Erythroblast (primary cell): ENCODE measurements at regions not wholly inside any gene's neighbourhood (a gene's known extent, or its start where the extent isn't known, plus 50 kb on each side); places are given as distances from the start of the nearest gene placed in this dataset.

ENCODE experiments used
- DNase-seq, 2 experiments: peaks; one replicate each; lab custom pipeline; 2025; lab: John Stamatoyannopoulos, UW
- GATA1 ChIP-seq: IDR thresholded peaks from 2 replicates; pipeline ENCODE4 v1.6.1; 2011; ENCODE audit warnings: low read depth, mild to moderate bottlenecking, control low read depth, low read length, moderate library complexity
- POLR2A ChIP-seq: IDR thresholded peaks from 2 replicates; pipeline ENCODE4 v1.6.1; 2011; ENCODE audit warnings: mild to moderate bottlenecking, low read length

DNA sequence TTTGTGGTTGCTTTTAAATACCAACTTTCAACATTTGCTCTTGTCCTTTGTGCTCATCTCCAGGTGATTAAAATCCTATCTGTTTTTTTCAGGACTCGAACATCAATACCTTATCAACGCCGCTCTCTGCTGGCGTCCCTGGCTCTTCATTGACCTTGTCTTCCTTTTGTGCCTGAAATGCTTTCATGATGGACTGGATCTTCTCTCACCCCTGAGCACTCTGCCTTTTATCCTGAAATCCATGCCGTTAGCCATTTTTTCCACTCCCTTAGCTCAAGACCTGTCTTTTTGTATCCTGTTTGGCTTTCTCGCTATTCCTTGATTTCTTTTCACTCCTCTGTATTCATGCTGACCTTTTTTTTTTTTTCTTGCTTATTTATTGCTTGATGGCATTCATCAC, 549.5 kb upstream of the CPEB2 start:
- no peak for DNase-seq
- TF ChIP-seq POLR2A: no peak
- TF ChIP-seq GATA1: no peak

DNA sequence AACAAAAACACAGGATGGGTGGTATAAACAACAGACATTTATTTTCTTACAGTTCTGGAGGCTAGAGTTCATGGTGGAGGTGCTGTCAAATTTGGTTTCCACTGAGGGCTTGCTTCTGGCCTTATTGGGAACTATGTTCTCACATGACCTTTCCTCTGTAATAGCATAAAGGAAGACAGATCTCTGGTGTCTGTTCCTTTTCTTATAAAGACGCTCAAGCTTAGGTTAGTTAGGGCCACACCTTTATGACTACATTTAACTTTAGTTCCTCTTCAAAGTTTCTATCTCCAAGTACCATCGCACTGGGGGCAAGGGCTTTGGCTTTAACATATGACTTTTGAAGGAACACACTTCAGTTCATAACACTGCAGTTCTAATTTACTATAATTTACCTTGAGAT, 543.8 kb upstream of the CPEB2 start:
- no peak for DNase-seq
- no peak for TF ChIP-seq GATA1
- TF ChIP-seq POLR2A: no peak

DNA sequence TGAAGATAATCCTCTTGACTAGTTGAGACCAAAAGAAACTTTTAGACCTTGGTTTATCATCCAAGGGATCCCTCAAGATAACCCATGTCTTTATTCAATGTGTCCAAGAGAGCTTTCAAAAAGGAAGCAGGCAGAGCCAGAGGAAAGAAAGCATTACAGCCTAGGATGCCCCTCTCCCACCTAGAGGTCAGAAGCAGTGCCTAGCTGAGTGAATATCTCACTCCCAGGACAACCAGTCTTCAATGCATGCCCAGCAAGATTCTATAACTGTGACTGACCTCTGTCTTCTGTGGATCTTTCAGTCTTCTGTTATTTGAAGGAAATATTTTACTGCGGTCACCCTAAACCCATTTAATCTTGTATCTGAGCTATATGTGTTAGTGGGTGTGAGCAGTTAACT, 537.2 kb upstream of the CPEB2 start:
- TF ChIP-seq GATA1 (no peak), POLR2A (no peak)

DNA sequence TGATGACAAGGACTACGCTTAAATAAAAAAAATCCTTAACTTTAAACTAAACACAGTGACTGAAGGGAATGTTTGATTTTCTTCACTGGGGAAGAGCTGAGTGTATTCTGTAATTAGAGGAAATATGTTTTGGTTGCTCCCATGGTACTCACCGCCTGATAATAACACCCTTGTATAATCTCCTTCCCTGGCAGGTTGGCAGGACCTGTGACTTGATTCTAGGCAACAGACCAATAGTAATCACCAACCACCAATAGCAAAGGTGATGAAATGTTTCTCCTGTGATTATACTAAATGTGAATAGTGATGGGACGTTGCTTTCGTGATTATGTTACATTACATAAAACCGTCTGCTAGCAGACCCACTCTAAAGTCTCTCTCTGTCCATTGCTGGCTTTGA, 536.8 kb upstream of the CPEB2 start:
- TF ChIP-seq GATA1: no peak
- DNase-seq: no peak

More for the DNA sequence above, 537.2 kb upstream of the CPEB2 start:
- DNase-seq: no peak

DNA sequence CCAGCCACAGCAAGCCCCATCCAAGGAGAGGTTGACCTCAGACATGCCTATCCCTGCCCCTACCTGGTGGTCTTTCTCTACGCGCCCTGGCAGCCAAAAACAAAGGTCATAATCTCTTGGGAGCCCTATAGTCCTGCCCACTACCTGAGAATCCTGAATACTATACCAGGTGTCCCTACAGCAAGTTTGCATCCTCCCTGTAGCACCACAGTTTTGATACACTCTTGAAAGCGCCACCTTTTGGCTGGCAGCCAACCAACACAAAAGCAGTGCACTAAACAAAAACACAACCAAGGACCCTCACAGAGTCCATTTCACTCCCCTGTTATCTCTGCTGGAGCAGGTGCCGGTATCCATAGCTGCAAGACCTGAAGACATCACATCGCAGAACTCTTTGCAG, 523.8 kb upstream of the CPEB2 start:
- TF ChIP-seq GATA1: no peak
- TF ChIP-seq POLR2A: no peak
- DNase-seq: no peak

DNA sequence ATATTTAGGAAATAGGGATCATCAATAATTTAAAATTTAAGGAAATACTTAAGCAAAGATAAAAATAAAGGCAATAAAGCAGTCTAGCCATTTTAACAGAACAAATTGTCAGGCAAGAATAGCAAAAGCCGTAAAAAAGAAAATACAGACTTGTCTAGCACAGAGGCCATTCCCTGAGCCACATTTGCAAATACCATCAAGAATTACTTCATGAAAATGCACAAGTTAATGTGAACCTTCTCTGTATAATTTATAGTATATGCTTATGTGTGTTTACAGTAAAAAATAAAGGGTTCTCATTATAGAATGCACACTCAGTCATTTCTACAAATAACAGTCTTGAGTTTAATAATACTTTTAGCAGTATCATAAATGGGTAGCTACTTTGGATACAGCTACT, 505.9 kb upstream of the CPEB2 start:
- TF ChIP-seq GATA1 (no peak), POLR2A (no peak)
- no peak for DNase-seq

DNA sequence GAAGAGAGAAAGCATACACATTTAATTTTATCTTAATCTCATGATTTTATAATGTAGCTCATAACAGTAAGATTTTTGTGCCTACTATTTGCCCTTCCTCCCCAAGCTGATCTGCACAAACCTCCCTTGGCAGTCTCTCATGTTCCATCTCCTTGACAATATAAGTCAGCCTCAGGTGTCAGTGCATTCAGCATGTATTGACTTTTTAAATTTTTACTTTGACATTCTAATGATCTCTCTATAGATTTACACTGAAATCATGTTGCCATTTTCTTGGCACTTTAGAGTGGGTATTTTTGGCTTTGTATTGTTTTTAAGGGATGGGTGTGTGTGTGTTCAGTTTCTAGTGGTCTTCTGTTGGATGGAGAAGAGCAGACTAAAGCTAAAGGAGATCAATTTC, 505.3 kb upstream of the CPEB2 start:
- DNase-seq: no peak
- TF ChIP-seq POLR2A (no peak), GATA1 (no peak)

DNA sequence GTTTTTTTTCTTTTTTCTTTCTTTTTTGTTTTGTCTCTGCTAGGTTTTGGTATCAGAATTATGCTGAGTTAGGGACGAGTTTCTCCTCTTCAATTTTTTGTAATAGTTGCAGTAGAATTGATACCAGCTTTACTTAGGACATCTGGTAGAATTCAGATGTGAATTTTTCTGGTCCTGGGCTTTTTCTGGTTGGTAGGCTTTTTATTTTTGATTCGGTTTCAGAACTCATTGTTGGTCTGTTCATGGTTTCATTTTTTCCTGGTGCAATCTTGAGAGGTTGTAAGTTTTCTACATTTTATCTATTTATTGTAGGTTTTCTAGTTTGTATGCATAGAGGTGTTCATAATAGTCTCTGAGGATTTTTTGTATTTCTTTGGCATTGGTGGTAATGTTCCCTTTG, 498.1 kb upstream of the CPEB2 start:
- TF ChIP-seq POLR2A (no peak), GATA1 (no peak)
- no peak for DNase-seq

DNA sequence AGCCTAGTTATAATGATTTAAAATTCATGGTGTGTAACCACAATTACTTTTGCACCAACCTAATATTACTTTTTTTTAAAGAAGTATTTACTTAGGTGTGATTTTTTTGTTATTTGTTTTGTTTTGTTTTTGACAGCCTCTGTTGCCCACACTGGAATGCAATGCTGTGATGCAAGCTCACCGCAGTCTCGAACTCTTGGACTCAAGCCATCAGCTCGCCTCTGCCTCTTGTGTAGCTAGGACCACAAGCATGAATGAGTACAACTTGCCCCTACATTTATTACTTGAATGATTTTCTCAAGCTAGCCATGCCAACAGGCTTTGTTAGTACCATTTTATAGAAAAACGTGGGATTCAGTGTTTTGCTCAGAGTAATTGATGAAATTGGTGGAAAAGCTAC, 488.8 kb upstream of the CPEB2 start:
- TF ChIP-seq GATA1: no peak
- no peak for TF ChIP-seq POLR2A
- DNase-seq: no peak

DNA sequence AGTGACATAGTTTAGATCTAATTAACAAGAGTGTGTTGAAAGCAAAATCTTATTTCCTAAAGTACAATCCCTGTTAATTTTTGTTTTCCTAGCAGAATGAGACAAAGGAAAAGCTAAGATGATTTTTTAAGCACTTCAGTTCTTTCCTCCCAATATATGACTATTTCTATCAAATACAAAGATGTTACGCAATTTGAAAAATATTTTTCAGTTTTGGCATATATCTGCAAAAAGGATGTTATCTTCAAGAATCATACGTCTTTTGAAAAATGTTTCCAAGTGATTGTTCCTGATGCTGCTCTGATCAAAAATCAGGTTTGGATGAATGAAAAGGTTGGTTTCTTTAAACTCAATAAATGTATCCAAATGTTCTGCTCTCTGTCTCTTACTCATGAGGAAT, 486.7 kb upstream of the CPEB2 start:
- TF ChIP-seq GATA1 (no peak), POLR2A (no peak)
- no peak for DNase-seq

DNA sequence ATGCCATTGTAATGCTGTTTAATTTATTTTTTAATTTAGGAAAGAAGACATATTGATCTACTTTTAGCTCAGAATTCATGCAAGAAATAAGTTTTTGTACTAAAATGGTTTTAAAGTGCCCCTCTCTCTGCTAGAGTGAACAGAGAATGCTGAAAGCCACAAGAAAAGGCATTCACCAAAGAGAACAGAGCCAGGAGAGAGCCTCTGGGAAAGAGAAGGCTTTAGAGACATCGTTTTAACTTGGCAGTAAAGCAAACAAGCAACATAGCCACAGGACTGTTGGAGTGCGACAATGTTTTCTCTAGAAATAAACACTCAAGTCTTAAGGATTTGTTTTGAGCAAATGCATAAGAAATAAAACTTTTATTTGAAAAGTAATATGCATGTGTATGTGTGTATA, 484.1 kb upstream of the CPEB2 start:
- TF ChIP-seq POLR2A: no peak
- no peak for TF ChIP-seq GATA1
- no peak for DNase-seq

DNA sequence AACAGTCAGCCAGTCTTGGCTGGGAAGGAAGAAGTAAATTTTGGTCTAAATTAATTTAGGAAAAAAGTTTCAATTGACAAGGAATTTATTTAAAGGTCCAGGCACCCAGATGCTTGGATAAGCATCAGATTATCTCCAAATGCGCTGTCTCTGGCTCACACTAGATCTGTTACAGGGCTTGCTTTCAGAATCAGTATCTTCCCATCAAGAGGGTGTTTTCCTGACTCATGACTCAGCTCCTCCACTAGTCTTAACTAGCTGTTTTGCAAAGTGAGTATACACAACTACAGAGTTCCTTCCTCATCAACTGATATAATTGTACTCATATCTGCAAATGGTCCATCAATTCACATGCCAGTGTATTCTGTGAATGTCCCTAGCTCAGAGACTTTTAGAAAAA, 482.1 kb upstream of the CPEB2 start:
- no peak for DNase-seq
- no peak for TF ChIP-seq GATA1
- no peak for TF ChIP-seq POLR2A

DNA sequence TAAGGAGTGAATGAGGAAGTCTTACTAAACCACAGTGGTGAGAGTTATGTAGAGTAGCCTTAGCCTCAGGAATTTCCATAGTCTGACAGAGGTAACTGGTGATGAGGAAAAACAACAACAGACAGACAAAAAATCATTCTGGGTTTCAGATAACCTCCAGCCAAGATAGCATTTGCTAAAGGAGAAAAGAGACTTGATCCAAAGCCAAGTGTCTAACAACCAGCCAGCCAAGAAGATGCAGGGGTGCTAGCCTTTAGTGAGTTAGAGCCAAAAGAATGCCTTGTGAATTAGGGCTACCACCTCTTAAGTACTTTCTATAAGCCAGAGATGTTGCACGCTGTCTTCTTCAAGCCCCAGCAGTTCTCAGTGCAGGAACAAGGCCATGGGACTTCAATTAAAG, 478.0 kb upstream of the CPEB2 start:
- TF ChIP-seq GATA1 (no peak), POLR2A (no peak)
- DNase-seq: no peak

DNA sequence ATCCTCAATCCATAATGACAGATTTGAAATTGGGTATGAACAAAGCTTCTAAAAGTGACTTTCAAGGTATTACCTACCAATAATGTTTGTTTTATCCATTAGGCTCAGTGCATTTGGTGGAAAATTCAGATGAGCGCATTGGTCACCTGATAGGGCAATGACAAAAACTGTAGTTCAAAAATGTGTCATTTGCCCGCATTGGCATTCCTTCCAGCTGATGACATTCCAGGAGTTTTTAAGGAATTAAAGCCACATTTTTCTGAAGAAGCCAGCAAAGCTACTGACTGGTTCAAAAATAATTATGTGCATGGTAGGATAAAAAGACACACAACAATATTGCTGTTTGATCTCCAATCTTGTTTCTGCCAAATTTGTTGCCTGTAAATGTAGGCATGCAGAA, 473.4 kb upstream of the CPEB2 start:
- no peak for DNase-seq
- TF ChIP-seq GATA1 (no peak), POLR2A (no peak)

DNA sequence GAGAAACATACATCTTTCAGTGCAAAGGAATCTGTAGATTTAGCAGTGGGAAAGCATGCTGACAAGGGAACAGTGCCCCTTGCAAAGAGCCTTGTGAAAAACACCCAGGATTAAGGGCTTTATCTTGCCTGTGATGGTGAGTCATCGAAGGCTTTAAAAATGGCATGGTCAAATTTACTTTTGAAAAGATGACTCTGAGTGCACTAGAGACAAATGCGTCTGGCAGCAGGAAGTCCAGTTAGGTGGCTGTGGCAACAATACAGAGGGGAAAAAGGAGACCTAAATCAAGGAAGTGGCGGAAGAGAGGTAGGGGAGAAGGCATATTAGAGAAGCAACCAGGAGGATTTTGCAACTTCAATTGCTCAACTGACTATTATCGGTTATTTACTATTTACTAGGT, 472.6 kb upstream of the CPEB2 start:
- TF ChIP-seq GATA1 (no peak), POLR2A (no peak)
- DNase-seq: no peak

DNA sequence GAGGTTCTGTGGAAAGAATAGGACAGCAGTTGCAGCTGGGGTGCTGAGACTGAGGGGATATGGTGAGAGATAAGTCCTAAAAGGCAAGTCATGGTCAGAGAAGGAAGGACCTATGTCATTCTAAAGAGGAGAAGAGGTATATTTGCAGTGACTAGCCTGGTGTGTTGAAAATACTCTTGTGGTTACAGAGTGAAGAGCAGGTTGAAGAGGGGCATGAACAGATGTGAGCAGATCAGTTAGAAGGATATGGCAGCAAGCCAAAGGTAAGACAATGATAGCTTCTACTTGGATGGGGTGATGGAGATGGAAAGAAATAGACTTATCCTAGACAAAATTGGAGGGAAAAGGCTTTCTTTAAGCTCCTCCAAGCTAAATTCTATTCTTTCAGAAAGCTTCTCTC, 469.8 kb upstream of the CPEB2 start:
- TF ChIP-seq POLR2A (no peak), GATA1 (no peak)
- DNase-seq: no peak
